WTC11 (cell line): ENCODE measurements at regions not wholly inside any gene's neighbourhood (a gene's known extent, or its start where the extent isn't known, plus 50 kb on each side); places are given as distances from the start of the nearest gene placed in this dataset.
A peak's percentile ranks its signal among the peaks of the same experiment; 100 is the strongest.

ENCODE experiments used
- ATAC-seq: fragments of 200-7000 bp; cut with Tn5 transposase; 2 replicates; pipeline ENCODE4 v1.10.0; 2021; ENCODE audit warnings: mild to moderate bottlenecking, moderate library complexity
- CTCF ChIA-PET: fragments of 300-600 bp; sonication (Branson Sonifier 250); formaldehyde crosslinking; loops from one replicate; lab custom pipeline; 2021; ENCODE audit warnings: antibody characterized with exemption; lab: Charles Lee
- POLR2A ChIA-PET: fragments of 350-600 bp; sonication (Branson Sonifier 250); formaldehyde crosslinking; loops from one replicate; lab custom pipeline; 2021; ENCODE audit warnings: antibody characterized with exemption; lab: Charles Lee
- DNase-seq: peaks from one replicate; pipeline ENCODE4 v3.0.0; 2021; ENCODE audit warnings: low spot score
- H3K27ac Mint-ChIP-seq: 2 replicates; pipeline ENCODE4 v1.8.0; 2021; ENCODE audit warnings: mixed read lengths
- H3K27me3 Mint-ChIP-seq: 2 replicates; pipeline ENCODE4 v1.8.0; 2021; ENCODE audit warnings: low read depth, mild to moderate bottlenecking, moderate library complexity, mixed read lengths
- H3K36me3 Mint-ChIP-seq: 2 replicates; pipeline ENCODE4 v1.8.0; 2021; ENCODE audit warnings: mixed read lengths
- H3K4me1 Mint-ChIP-seq: 2 replicates; pipeline ENCODE4 v1.8.0; 2022; ENCODE audit warnings: mixed read lengths
- H3K4me3 Mint-ChIP-seq: 2 replicates; pipeline ENCODE4 v1.8.0; 2021; ENCODE audit warnings: mild to moderate bottlenecking, moderate library complexity, mixed read lengths
- H3K9me3 Mint-ChIP-seq: 2 replicates; pipeline ENCODE4 v1.8.0; 2021; ENCODE audit warnings: mixed read lengths
- AR ChIP-seq: fragments of 250-450 bp; sonication (Bioruptor Pico); IDR thresholded peaks from 2 replicates; pipeline ENCODE4 v1.9.0; 2021; ENCODE audit warnings: mild to moderate bottlenecking
- ATF3 ChIP-seq: sonication (generic); formaldehyde crosslinking; conservative IDR thresholded peaks from 2 replicates; pipeline ENCODE4 v1.8.1; 2022; ENCODE audit warnings: mild to moderate bottlenecking, missing genetic modification reagents
- CREB1 ChIP-seq: sonication (generic); formaldehyde crosslinking; IDR thresholded peaks from 2 replicates; pipeline ENCODE4 v1.8.0; 2023; ENCODE audit warnings: mild to moderate bottlenecking, missing genetic modification reagents
- CREM ChIP-seq: sonication (generic); formaldehyde crosslinking; IDR thresholded peaks from 2 replicates; pipeline ENCODE4 v1.8.1; 2022; ENCODE audit warnings: mild to moderate bottlenecking, missing genetic modification reagents, moderate library complexity
- E2F1 ChIP-seq: sonication (generic); formaldehyde crosslinking; IDR thresholded peaks from 2 replicates; pipeline ENCODE4 v1.8.0; 2022; ENCODE audit warnings: mild to moderate bottlenecking, missing genetic modification reagents
- ELF4 ChIP-seq: sonication (generic); formaldehyde crosslinking; IDR thresholded peaks from 2 replicates; pipeline ENCODE4 v1.8.1; 2022; ENCODE audit warnings: low read depth, mild to moderate bottlenecking, moderate library complexity, missing genetic modification reagents
- EMX1 ChIP-seq: fragments of 250-450 bp; sonication (Bioruptor Pico); IDR thresholded peaks from 2 replicates; pipeline ENCODE4 v1.8.0; 2021; ENCODE audit warnings: mild to moderate bottlenecking
- FOXJ3 ChIP-seq: sonication (generic); formaldehyde crosslinking; IDR thresholded peaks from 2 replicates; pipeline ENCODE4 v1.9.0; 2021; ENCODE audit warnings: missing genetic modification reagents, mild to moderate bottlenecking, borderline replicate concordance
- FOXP1 ChIP-seq: sonication (generic); formaldehyde crosslinking; IDR thresholded peaks from 2 replicates; pipeline ENCODE4 v1.8.0; 2022; ENCODE audit warnings: missing genetic modification reagents, mild to moderate bottlenecking, moderate library complexity, borderline replicate concordance
- GABPB1 ChIP-seq: sonication (generic); formaldehyde crosslinking; IDR thresholded peaks from 2 replicates; pipeline ENCODE4 v1.8.1; 2023; ENCODE audit warnings: mild to moderate bottlenecking, missing genetic modification reagents
- GRHL2 ChIP-seq: fragments of 250-450 bp; sonication (Bioruptor Pico); IDR thresholded peaks from 2 replicates; pipeline ENCODE4 v1.8.0; 2022; ENCODE audit warnings: mild to moderate bottlenecking, moderate library complexity; ENCODE audit not compliant: insufficient replicate concordance, severe bottlenecking
- GTF2I ChIP-seq: fragments of 250-450 bp; sonication (Bioruptor Pico); conservative IDR thresholded peaks from 2 replicates; pipeline ENCODE4 v1.4.0; 2021; ENCODE audit warnings: mild to moderate bottlenecking
- JAZF1 ChIP-seq: fragments of 250-450 bp; sonication (Bioruptor Pico); IDR thresholded peaks from 2 replicates; pipeline ENCODE4 v1.9.0; 2021; ENCODE audit warnings: moderate library complexity, mild to moderate bottlenecking, inconsistent platforms
- MXD4 ChIP-seq: fragments of 250-450 bp; sonication (Bioruptor Pico); IDR thresholded peaks from 2 replicates; pipeline ENCODE4 v1.8.0; 2021; ENCODE audit warnings: mild to moderate bottlenecking, moderate library complexity, borderline replicate concordance
- MYBL2 ChIP-seq: sonication (generic); formaldehyde crosslinking; IDR thresholded peaks from 2 replicates; pipeline ENCODE4 v1.8.1; 2023; ENCODE audit warnings: mild to moderate bottlenecking, moderate library complexity, missing genetic modification reagents
- SMAD3 ChIP-seq: sonication (generic); formaldehyde crosslinking; IDR thresholded peaks from 2 replicates; pipeline ENCODE4 v1.8.0; 2022; ENCODE audit warnings: missing genetic modification reagents, mild to moderate bottlenecking, borderline replicate concordance
- SMAD4 ChIP-seq: sonication (generic); formaldehyde crosslinking; IDR thresholded peaks from 2 replicates; pipeline ENCODE4 v1.8.0; 2022; ENCODE audit warnings: mild to moderate bottlenecking, missing genetic modification reagents
- SP1 ChIP-seq: sonication (generic); formaldehyde crosslinking; conservative IDR thresholded peaks from 2 replicates; pipeline ENCODE4 v1.8.1; 2022; ENCODE audit warnings: missing genetic modification reagents
- TEAD1 ChIP-seq: sonication (generic); formaldehyde crosslinking; IDR thresholded peaks from 2 replicates; pipeline ENCODE4 v1.8.0; 2022; ENCODE audit warnings: mild to moderate bottlenecking, missing genetic modification reagents
- TEAD4 ChIP-seq: sonication (generic); formaldehyde crosslinking; IDR thresholded peaks from 2 replicates; pipeline ENCODE4 v1.8.0; 2022; ENCODE audit warnings: mild to moderate bottlenecking, missing genetic modification reagents
- TP53 ChIP-seq: sonication (generic); formaldehyde crosslinking; IDR thresholded peaks from 2 replicates; pipeline ENCODE4 v1.8.1; 2023; ENCODE audit warnings: mild to moderate bottlenecking, missing genetic modification reagents
- USF1 ChIP-seq: sonication (generic); formaldehyde crosslinking; IDR thresholded peaks from 2 replicates; pipeline ENCODE4 v1.8.0; 2022; ENCODE audit warnings: mild to moderate bottlenecking, missing genetic modification reagents
- ZBTB21 ChIP-seq: sonication (generic); formaldehyde crosslinking; IDR thresholded peaks from 2 replicates; pipeline ENCODE4 v1.8.1; 2023; ENCODE audit warnings: mild to moderate bottlenecking, missing genetic modification reagents, borderline replicate concordance
- ZNF121 ChIP-seq: sonication (generic); formaldehyde crosslinking; IDR thresholded peaks from 2 replicates; pipeline ENCODE4 v1.8.0; 2023; ENCODE audit warnings: missing genetic modification reagents
- ZNF263 ChIP-seq: sonication (generic); formaldehyde crosslinking; IDR thresholded peaks from 2 replicates; pipeline ENCODE4 v1.8.1; 2022; ENCODE audit warnings: low read depth, mild to moderate bottlenecking, moderate library complexity, missing genetic modification reagents
- ZNF416 ChIP-seq: fragments of 250-450 bp; sonication (Bioruptor Pico); IDR thresholded peaks from 2 replicates; pipeline ENCODE4 v1.9.0; 2021; ENCODE audit warnings: mild to moderate bottlenecking, inconsistent platforms
- ZNF512 ChIP-seq: sonication (generic); formaldehyde crosslinking; IDR thresholded peaks from 2 replicates; pipeline ENCODE4 v1.8.1; 2022; ENCODE audit warnings: missing genetic modification reagents, borderline replicate concordance
- ZNF671 ChIP-seq: fragments of 250-450 bp; sonication (Bioruptor Pico); IDR thresholded peaks from 2 replicates; pipeline ENCODE4 v1.8.0; 2021; ENCODE audit warnings: mild to moderate bottlenecking

- DNase-seq: no peak
- Mint-ChIP-seq H3K4me1 (0 out of 2 replicates have a peak, but pooled peaks cover 2% of the 10 kb centered on the region), H3K9me3 (peaks cover 54% of the 10 kb centered on the region), H3K4me3 (no peak overlapping the region), H3K27me3 (peaks cover 3% of the 10 kb centered on the region; the same call in 1 of the 2 replicates), H3K36me3 (peaks cover 56% of the 10 kb centered on the region), H3K27ac (no peak overlapping the region)
- no peak for TF ChIP-seq SP1
- TF ChIP-seq ZNF671: no peak
- no peak for TF ChIP-seq ZNF416 (CRISPR knock-in tag)
- TF ChIP-seq MYBL2: no peak
- no peak for TF ChIP-seq GRHL2
- no peak for TF ChIP-seq USF1
- no peak for TF ChIP-seq ZNF263 (CRISPR knock-in tag)
- no peak for TF ChIP-seq FOXP1
- no peak for TF ChIP-seq ZBTB21
- TF ChIP-seq TP53 (CRISPR knock-in tag): no peak
- TF ChIP-seq CREB1 (CRISPR knock-in tag): no peak
- TF ChIP-seq GTF2I (CRISPR knock-in tag): no peak
- no peak for TF ChIP-seq ATF3 (CRISPR knock-in tag)
- TF ChIP-seq MXD4: no peak
- no peak for TF ChIP-seq ELF4
- TF ChIP-seq ZNF512 (CRISPR knock-in tag): no peak
- TF ChIP-seq FOXJ3 (CRISPR knock-in tag): no peak
- TF ChIP-seq JAZF1 (CRISPR knock-in tag): no peak
- no peak for TF ChIP-seq SMAD3
- ChIA-PET POLR2A (no interaction called here), CTCF (no interaction called here)
- no peak for ATAC-seq
These were observed 235.3 kb downstream of the BUB3 start for GRCh38 chr10:123389520-123389919.

GRCh38 chr10:123390332-123390731, 236.1 kb downstream of the BUB3 start:
- Mint-ChIP-seq H3K27me3 (peaks cover 3% of the 10 kb centered on the region; the same call in 1 of the 2 replicates), H3K4me1 (0 out of 2 replicates have a peak, but pooled peaks cover 2% of the 10 kb centered on the region), H3K9me3 (peaks cover 55% of the 10 kb centered on the region), H3K36me3 (peaks cover 56% of the 10 kb centered on the region), H3K27ac (no peak overlapping the region), H3K4me3 (no peak overlapping the region)
- POLR2A ChIA-PET: no interaction called here
- peak; percentile 19 for DNase-seq
- CTCF ChIA-PET: no interaction called here
- ATAC-seq: peak; percentile 43
- TF ChIP-seq ELF4 (no peak), AR (CRISPR knock-in tag) (no peak), GABPB1 (no peak), CREM (CRISPR knock-in tag) (no peak), E2F1 (CRISPR knock-in tag) (no peak), SP1 (no peak), TEAD1 (CRISPR knock-in tag) (no peak), FOXJ3 (CRISPR knock-in tag) (no peak), EMX1 (CRISPR knock-in tag) (no peak), ZNF416 (CRISPR knock-in tag) (no peak), TEAD4 (CRISPR knock-in tag) (no peak), SMAD4 (no peak), JAZF1 (CRISPR knock-in tag) (no peak), ATF3 (CRISPR knock-in tag) (no peak), ZNF121 (CRISPR knock-in tag) (no peak)
